ENCODE measurements at regions not wholly inside any gene's neighbourhood (a gene's known extent, or its start where the extent isn't known, plus 50 kb on each side); places are given as distances from the start of the nearest gene placed in this dataset.
"Not testable (repeated sequence)": the region's sequence is repeated elsewhere in the genome, so short reads cannot be mapped to it uniquely, and the experiment has no call there.

DNA sequence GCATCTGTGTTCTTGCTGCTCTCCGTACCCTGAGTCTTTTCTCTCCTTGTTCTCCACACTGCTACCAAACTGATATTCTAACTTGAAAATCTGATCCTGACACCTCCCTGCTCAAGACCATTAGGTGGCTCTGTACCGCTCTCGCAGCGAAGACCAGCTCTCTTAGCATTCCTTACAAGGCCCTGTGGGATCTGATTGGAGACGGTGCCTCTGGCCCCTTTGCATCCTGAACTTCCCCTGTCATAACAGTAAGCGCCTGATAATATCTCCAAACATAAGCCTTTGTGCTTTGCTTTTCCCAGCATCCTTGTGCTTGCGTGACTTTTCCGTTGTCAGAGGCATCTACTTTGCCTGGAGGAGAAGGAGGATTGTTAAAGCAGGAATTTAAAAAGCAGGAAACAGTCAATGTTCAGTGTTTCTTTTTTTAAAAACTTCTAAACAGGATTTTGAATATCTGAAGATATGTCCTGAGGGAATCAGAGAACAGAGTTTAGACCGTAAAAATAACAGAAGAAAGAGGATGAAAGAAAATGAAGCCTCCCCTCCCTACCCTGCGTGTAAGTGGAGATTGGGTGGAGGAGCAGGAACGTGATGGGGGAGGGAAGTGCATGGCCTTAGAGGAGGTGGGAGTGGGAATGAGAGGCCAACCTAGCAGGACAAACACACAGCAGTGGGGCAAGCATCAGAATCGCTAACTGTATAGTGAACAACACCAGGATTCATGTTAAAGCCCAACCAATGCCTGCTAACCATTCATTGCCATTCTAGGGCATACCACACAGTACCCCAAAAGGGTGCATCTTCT is 89.2 kb upstream of the STMND1 start:
- DNase-seq (ENCODE audit: low read depth in 2 of 2), result no peak

DNA sequence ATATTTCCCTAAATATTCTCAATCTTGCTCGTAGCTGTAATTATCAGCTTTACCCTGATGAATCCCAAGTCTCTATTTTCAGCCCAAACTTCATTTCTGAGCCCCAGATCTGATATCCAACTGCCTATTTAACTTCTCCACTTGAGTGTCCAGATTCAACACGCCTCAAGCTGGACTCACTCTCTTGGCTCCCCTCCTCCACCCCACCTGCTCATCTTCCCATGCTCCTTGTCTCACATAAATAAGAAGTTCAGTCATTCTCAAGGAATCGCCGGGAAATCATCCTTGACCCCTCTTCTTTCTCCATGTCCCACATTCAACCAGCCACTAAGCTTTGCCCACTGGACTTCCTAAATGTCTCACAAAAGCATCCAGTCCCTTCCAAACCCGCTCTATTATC is 89.9 kb upstream of the STMND1 start:
- DNase-seq (ENCODE audit: low read depth in 2 of 2), result no peak

- no peak for DNase-seq (ENCODE audit: low read depth in 2 of 2)
These were observed 94.1 kb upstream of the STMND1 start for GRCh38 chr6:17007749-17008148.

- no peak for DNase-seq (ENCODE audit: low read depth in 2 of 2)
These were observed 95.3 kb upstream of the STMND1 start for GRCh38 chr6:17006543-17006942.

GRCh38 chr6:17004269-17004668 is 97.6 kb upstream of the STMND1 start:
- DNase-seq (ENCODE audit: low read depth in 2 of 2), result no peak

GRCh38 chr6:17002123-17002522 is 99.7 kb upstream of the STMND1 start:
- DNase-seq (ENCODE audit: low read depth in 2 of 2), result no peak

GRCh38 chr6:17001188-17001587 is 100.7 kb upstream of the STMND1 start:
- no peak for DNase-seq (ENCODE audit: low read depth in 2 of 2)

- DNase-seq (ENCODE audit: low read depth in 2 of 2), result no peak
These were observed 102.1 kb upstream of the STMND1 start for GRCh38 chr6:16999491-17000436.

- DNase-seq (ENCODE audit: low read depth in 2 of 2), result no peak
These were observed 103.4 kb upstream of the STMND1 start for GRCh38 chr6:16998461-16998860.

DNA sequence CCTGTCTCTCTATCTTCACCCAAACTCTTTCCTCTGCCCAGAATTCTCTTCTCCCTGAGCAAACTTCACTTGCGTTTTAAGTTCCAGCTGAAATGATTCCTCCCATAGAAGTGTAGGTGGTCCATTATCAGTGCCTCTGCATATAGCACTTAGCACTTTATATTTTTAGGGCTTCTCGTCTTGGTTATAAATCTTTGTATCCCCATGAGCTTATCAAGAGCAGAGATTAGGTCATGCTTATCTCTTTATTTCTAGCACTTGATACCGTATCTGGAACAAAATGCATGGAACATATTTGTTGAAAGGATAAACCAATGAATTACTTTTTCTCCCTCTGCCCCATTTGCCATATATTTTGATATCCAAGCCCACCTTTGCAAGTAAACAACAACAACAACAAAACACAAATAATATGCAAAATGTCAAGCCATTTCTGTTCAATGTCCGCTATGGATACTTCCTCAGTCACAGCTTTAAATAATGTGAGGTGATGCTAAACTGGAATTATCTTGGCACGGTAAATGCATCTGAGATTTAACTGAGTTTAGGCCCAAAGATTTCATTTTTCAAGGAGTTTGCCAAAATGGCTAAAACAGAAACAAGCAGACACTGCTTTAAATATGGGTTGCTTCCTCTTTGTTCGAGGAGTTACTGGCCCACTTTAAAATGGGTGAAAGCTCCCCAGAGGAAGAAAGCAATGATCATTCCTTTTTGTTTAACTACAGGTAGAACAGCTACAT is 106.2 kb upstream of the STMND1 start:
- DNase-seq (ENCODE audit: low read depth in 2 of 2), result no peak

GRCh38 chr6:16993396-16993795 is 108.5 kb upstream of the STMND1 start:
- DNase-seq (ENCODE audit: low read depth in 2 of 2), result no peak

GRCh38 chr6:16991981-16992629 is 109.7 kb upstream of the STMND1 start:
- DNase-seq (ENCODE audit: low read depth in 2 of 2), result no peak

DNA sequence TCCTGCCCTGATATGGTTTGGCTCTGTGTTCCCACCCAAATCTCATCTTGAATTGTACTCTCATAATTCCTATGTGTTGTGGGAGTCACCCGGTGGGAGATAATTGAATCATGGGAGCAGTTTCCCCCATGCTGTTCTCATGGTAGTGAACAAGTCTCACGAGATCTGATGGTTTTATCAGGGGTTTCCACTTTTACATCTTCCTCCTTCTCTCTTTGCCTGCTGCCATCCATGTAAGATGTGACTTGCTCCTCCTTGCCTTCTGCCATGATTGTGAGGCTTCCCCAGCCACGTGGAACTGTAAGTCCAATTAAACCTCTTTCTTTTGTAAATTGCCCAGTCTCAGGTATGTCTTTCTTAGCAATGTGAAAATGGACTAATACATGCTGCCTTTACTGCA is 111.9 kb upstream of the STMND1 start:
- not testable (repeated sequence) for DNase-seq (ENCODE audit: low read depth in 2 of 2)

DNA sequence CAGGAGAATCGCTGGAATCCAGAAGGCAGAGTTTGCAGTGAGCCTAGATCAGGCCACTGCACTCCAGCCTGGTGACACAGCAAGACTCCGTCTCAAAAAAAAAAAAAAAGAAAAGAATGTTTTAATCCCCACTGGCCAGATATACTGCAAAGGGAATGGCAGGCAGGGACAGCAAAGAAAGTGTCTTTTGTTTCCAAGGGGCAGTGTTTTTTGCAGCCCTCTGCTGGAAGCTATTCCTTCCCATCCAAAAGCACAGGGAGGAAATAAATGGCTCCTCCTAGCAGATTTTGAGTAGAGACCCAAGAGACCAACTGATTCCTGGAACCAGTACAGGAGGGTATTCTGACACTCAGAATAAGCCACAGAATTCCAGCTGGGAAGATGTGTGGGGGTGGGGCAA is 112.5 kb upstream of the STMND1 start:
- no peak for DNase-seq (ENCODE audit: low read depth in 2 of 2)

GRCh38 chr6:16987996-16988395 is 113.9 kb upstream of the STMND1 start:
- DNase-seq (ENCODE audit: low read depth in 2 of 2), result no peak

DNA sequence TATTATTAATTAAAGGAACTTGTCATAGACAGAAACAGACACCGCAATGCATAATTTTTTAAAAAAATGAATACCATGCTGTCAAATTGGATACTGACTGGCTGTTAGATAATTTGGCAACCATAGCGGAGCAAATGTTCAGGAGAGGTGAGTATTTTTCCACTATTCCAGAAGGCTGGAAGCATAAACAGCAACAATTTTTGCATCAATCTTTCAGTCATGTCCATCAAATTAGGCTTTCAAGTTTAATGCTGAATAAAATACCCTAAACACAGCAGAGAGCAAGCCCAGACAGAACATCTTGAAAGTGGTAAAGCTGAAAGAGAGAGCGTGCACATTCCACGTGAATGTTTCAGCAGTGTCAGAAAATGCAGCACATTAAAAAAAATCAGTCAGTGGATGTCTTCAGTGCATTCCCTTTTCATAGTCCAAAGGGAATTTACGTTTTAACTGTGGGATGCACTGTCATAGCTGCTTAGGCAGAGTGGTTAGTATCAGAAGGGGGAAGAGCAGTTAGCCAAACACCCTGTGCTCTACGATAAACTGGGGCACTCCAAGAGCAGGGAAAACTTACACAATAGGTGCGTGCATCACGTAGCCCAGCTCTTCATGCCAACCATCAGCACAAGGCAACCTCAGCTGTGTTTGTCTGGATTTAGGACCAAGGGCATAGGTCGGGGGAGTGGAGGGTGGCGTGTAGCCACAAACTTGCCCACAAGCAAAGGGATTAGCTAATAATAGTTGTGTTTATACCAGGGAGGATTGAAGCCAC is 116.2 kb upstream of the STMND1 start:
- DNase-seq (ENCODE audit: low read depth in 2 of 2), result no peak

DNA sequence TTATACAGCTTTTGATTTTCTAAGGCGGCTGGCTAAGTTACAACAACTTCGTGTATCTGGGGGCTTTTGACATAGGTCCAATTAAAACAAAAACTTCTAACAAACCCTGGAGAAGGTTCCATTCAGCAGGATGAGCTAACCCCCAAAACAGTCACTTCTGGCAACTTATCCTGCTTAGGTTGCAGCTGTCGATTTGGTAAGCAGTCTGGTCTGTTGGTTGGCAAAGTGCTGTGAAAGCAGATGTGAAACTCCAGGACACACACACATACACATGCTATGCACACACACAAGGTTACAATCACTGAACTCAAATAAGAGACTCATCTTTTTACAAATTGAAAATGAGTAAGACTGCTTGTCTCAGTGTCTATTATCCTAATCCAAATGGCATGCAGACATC is 119.0 kb upstream of the STMND1 start:
- DNase-seq (ENCODE audit: low read depth in 2 of 2), result no peak

GRCh38 chr6:16979677-16980370 is 122.0 kb upstream of the STMND1 start:
- DNase-seq (ENCODE audit: low read depth in 2 of 2), result no peak

DNA sequence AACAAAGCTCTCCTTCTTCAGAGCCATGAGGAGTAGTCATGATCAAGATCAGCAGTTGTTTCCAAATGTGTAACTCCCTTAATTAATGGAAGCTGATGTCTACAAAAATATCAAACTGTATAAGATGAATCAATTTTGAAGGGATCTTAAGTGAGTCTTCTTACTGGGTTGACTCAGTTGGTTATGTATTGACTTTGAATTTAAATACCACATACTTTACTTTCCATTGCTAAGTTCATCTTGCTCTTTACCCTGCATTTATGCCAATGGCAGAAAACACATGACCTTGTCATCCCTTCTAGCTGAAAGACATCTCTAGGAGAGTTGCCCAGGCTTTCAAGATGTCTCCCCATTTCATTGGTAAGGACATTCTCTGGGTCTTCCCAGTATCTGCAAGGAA is 123.2 kb upstream of the STMND1 start:
- no peak for DNase-seq (ENCODE audit: low read depth in 2 of 2)

Measured in stimulated activated CD4-positive, alpha-beta T cell treated with anti-CD3 and anti-CD28 coated beads, Interleukin-4, amount 100 ng/mL, for 48 hours (primary cell).